IPS-11a (cell line): ENCODE measurements at regions not wholly inside any gene's neighbourhood (a gene's known extent, or its start where the extent isn't known, plus 50 kb on each side); places are given as distances from the start of the nearest gene placed in this dataset.
"Not testable (repeated sequence)": the region's sequence is repeated elsewhere in the genome, so short reads cannot be mapped to it uniquely, and the experiment has no call there.

Source experiments
- H3K4me3 ChIP-seq: one replicate; pipeline ENCODE4 v1.5.1; 2013; ENCODE audit warnings: low read depth, low read length, control low read depth

DNA sequence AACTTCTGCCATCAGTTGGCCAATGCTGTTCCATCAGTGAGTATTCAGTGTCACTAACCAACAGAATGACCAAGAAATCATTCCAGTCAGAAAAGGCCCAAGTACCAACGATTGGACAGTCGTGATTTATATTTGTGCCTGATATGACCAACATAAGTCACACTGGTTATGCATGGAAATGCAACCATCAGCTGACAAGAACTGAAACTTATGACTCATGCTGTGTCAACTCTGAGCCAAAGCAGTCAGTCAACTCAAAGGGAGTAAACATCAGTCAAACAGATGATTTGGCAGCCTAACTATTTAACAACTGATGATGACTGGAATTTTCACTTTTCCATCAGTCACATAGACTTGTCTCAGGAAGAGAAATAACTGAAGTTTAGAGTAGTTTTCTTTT, 142.4 kb downstream of the ANXA2 start:
- no peak overlapping the region for H3K4me3 ChIP-seq

DNA sequence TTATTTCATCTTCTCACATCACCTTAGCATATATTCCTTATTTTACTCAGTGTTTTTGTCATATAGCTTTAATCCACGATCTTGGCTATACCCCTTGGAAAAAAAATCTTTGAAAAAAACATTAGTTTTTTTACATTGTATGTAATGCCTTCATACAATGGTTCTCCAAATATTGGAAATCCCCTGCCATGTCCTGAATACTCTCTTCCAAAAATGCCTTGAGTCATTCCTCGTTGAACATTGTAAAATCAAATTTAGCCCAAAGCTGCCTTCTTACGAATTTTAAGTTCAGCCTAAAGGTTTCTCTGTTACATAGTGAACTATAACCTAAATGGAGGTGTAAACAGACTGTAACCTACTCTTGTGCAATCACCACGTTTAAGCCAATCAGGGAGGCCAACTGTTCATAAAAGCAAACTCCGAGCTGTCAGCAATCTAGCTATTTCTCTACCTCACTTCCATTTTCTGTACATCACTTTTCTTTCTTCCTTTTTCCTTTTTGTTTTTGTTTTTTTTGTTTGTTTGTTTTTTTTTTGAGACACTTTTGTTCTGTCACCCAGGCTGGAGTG, 140.1 kb downstream of the ANXA2 start:
- H3K4me3 ChIP-seq = no peak overlapping the region

DNA sequence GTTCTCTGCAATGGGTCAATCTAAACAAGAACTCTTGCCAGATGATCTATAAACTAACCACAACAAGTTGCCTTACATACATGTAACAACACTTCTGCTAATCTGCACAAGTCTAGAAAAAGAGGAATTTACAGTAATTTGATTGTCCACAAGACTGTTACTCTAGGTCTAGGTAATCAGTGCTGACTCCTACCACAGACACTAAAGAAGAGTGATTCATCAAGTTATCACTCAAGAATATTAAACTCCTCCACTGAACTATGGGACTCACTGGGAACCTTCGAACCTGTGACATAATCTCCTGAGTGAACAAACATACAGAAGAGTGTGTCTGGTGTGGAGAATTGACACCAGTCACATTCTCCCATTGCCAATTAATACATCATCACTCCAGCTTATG, 138.3 kb downstream of the ANXA2 start:
- H3K4me3 ChIP-seq = no peak overlapping the region

DNA sequence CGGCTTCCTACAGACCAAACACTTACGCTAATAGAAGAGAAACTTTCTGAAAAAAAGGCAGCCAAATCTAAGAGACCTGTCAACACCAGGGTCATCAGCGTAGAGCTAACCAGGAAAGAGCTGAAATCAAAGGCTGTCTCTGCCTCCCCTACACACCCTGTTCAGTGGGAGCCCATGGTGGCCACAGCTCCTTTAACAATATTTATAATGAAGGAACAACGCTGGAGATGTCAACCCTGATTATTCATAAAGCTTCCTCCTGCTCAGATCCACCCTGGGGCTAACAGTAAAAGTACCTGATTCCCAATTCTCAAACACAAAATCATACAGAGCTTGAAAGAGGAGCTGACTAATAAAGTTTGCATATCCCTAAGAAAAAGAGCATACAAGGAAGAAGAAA, 133.7 kb downstream of the ANXA2 start:
- H3K4me3 ChIP-seq = no peak overlapping the region

DNA sequence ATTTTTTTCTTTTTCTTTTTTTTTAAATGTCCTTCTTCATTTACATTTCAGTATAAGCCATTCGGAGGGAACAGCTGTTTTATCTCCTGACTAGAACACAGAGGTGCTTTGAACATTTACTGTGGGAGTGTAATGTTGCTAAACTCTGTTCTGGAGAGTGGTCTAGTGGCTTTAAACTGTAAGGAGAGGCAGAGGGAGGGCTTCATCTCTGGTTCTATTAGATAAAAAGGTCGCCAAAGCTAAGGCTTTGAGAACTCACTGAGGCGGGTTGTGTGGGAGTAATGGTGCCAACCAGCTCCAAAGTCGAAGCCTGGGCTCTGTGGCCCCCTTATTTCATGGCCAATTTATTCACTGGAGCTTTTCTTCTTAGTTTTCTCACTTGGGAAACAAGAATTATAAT, 133.2 kb downstream of the ANXA2 start:
- H3K4me3 ChIP-seq = no peak overlapping the region

DNA sequence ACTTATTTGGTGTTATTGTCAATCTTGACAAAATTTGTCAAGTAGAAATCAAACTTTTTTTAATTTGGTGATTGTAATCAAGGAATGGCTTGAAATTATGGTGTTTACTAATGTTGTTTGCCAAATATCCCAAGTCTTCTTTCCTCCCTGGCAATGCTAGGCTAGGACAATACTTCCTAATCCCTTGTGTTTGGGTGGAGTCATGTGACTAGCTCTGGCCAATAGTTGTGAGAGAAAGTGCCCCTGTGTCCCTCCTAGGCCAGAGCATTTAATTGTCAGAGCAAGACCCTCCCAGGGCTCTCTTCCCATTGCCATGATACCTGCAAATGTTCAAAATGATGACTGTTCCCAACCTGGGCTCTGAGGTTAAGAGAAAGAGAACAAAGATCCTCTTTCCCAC, 132.7 kb downstream of the ANXA2 start:
- H3K4me3 ChIP-seq = no peak overlapping the region

DNA sequence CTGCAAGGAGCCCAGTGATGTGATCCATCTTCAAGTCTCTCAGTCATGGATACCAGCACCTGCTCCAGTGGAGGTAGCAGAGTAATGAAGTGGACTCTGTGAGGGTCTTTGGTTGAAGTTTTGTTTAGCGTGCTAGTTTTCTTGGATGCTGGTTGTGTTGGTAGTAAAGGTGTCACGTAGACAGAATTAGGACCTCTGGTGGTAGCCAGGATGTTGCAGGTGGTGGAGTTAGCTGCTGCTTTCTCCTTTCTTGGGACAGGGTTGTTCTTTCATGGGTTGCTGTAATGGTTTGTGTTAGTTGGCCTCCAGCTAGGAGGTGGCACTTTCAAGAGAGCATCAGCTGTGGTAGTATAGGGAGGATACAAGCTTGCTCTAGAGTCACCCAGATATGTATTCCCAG, 125.2 kb downstream of the ANXA2 start:
- H3K4me3 ChIP-seq = no peak overlapping the region

DNA sequence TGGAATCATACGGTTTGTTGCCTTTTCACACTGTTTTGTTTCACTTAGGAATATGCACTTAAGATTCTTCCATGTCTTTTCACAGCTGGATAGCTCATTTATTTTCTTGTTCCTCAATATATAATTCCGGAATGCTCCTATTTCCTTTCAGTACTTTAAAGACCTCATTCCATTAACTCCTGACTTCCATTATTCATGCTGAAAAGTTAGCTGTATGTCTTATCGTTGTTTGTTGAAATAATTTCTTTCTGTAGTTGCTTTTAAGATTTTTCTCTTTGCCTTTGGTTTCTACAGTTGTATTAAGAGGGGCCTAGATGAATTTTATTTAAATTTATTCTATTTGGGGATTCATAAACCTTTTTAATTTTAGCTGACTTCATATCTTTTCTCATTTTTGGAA, 122.2 kb downstream of the ANXA2 start:
- no peak overlapping the region for H3K4me3 ChIP-seq

DNA sequence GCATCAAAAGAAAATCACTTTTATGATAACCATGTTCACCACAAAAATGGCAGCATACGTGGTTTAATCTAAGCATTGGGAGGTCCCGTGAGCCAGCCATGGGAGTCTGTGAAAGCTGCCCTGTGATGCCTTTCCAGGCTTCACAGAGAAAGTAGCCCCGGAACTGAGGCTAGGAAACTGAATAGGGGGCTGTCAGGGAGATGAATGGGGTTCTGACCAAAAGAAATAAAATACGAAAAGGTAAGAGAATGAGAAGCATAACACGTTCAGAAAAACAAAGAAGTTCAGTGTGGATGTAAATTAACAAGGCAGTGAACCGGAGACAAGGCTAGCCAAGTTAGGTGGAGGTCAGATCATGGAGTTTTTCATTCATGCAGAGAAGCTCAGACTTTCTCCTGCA, 118.9 kb downstream of the ANXA2 start:
- no peak overlapping the region for H3K4me3 ChIP-seq

DNA sequence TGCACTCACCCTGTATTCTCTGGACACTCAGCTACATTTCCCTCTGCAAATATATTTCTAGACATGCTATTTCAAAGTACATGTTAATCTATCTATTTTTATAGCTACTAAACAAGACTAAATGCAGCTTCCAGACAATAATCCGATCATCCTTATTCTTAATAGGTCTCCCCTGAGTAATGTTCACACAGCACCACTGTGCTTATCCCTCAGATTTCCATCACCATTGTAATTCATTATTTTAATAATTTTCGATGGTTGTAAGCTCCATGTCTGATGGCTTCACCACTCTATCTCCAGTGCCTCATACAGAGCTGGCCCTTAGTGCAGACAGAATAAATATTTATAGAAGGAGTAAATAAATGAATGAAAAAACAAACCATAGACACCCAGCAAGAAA, 117.5 kb downstream of the ANXA2 start:
- H3K4me3 ChIP-seq = no peak overlapping the region

DNA sequence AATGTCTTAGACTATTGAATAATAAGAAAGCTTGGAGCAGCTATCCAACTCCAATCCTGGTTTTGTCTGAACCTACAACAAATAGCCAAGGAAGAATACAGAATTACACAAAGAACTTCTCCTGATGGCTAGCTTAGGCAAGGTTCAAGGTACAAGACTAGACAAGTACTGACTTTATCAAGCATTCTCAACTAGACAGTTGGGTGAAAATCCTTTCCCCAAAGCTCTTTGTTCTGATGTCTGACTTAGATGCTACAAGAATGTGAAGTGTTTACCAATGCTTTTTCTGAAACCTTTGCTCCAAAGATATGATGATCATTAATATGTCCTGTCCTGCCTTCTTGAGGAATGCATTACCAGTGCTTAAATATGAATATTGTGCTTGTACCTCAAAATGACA, 113.8 kb downstream of the ANXA2 start:
- H3K4me3 ChIP-seq = no peak overlapping the region

DNA sequence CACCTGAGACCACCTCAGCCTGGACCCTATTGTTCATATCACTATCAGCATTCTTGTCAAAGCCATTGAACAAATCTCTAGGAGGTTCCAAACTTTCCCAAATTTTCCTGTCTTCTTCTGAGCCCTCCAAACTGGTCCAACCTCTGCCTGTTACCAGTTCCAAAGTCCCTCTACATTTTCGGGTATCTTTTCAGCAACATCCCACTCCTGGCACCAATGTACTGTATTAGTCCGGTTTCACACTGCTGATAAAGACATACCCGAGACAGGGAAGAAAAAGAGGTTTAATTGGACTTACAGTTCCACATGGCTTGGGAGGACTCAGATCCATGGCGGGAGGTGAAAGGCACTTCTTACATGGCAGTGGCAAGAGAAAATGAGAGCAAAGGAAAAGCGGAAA, 101.9 kb downstream of the ANXA2 start:
- H3K4me3 ChIP-seq = not testable (repeated sequence)

DNA sequence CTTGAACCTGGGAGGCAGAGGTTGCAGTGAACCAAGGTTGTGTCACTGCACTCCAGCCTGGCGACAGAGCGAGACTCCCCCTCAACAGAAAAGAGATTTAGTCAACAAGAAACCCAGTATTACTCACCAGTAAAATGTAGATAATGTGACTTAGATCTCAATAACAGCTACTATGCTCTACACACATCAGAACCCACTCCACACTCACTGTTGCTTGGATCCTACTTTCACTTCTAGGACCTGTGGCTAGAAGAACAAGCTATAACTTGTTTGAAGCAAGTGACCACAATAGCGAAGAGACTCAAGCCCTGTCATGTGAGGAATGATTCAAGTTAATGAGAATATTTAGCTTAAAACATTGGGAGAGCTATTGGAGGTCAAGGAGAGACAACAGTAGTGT, 100.7 kb downstream of the ANXA2 start:
- no peak overlapping the region for H3K4me3 ChIP-seq
